GM19395 (cell line): ENCODE measurements at regions not wholly inside any gene's neighbourhood (a gene's known extent, or its start where the extent isn't known, plus 50 kb on each side); places are given as distances from the start of the nearest gene placed in this dataset.

Source experiments
- ATAC-seq: cut with Tn5 transposase; IDR thresholded peaks from one replicate; pipeline ENCODE4 v1.9.1; 2021; ENCODE audit warnings: mild to moderate bottlenecking, moderate library complexity; ENCODE audit not compliant: unreplicated experiment

DNA sequence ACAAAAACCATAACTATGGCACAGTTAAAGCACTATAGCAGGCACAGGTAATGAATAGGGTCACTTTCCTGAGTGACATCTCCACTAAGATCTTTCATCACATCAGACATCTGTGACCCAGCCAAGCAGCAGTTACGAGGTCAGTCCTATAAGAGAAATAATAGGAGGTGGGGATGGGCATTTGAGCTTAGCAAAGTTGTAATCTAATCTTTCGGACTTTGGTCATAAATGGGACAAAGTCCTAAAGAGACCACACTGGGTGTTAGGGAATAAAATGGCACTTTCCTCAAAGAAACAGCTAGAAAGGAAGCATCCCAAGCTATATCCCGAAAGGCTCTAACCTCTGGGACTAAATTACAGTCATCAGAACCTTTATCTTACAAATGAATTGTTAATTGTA is 432.2 kb downstream of the PIK3R1 start:
- no peak for ATAC-seq

DNA sequence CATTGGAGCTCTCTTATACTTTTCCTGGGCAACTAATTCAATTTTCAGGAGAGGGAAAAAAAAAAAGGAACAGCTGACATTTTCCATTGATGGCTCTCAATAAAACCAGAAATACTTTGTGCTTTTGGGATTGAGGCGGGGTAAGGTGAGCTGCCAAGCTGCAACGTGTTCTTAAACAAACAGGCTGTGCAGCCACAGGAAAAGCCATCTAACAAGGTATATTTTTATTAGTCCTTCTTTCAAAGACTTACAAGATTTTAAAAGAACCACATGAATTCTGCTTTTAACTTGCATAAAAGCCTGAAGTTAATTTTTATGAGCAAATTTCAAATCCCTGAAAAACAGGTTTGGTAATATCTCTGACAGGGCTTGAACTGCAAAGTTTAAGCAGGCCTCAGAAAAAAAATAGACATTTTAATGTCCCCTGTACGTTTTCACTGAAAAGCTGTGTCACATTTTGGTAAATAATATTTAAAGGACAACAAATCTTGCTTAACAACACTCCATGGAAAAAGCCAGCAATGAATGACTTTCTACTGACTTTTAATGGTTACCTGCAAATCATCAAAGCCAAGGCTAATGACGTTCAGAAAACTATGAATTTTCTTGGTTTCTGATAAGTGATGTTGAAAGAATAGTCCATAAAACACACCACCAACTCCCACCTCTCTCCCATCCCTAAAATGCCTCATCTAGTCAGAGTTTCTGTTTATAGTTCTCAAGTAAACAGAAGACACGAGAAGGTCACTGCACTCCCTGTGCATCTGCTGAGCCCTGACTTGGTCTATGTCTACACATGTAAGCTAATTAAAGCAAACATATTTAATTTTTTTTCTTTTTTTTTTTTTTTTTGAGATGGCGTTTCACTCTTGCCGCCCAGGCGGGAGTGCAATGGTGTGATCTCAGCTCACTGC is 433.6 kb downstream of the PIK3R1 start:
- ATAC-seq: no peak

DNA sequence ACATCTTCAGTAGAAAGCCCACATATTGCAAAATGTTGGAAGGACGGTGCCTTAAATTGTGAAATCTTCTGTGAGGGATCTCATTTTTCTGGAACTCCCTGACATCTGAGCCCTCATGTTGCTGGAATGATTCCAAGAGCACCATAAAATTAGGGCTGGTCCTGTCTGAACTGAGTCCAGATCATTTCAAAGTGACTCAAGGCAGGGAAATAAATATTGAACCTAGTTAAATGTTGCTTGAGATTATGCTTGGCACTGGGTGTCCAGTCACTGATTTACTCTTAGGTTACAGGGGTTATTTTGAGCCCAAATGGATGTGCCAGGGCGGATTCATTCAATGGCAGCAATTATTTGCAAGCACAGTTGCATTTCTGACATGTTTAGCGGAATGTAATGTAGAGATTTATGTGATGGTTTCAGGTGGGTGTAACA is 437.0 kb downstream of the PIK3R1 start:
- ATAC-seq: no peak

DNA sequence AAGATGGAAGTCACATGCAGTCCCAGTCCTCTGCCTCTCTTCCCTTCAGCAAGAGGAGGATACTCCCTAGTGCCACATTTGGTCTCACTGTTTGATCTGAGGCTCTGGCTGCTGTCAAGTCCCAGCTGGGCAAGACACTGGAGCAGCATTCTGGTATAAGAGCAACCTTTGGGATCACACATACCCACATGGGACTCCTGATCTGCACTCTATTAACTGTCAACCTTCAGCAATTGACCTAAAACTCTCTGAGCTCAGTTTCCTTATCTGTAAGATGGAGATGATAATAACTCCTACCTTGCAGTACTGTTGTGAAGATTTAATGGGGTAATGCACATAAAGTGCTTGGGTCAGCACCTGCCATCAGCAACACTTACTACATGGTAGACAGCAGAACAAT is 437.9 kb downstream of the PIK3R1 start:
- no peak for ATAC-seq

DNA sequence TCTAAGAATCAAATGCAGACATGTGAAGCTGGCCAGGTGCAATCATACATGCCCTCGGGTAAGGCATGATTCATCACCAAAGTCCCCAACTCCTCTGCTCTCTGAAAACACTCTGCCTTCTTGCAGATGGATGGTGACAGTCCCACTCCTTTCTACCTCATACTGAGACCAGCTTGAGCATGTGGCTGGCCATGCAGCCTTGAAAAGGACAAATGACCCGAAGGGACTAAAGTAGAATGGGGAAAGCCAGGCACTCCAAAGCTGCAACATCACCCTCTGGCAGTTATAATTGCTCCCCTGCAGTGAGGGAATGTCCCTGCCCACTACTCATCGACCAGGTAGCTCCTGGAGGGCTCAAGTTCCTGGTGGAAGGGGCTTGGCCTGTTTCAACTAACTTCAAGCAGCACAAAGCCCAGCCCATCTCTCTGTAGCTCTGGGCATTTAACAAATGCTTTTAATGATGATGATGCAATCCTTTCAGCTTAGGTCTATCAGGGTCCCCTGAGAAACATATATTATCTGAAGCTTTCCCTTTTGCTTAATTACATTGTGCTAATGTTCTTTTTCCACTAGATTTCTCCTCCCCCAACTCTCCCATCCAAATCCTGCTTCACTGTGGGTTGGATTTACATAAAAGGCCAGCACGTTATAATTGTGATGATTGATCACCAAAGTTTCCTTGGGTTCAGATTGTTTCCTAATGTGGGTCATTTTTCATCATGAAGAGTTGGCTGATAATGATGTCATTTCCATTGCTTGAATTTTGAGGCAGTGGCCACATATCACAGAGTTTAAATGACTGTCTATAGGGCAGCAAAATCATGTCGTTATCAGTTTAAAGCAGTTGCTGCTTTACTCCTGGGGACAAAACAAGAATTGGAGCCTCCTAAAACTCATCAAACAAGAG is 436.5 kb upstream of the SLC30A5 start:
- no peak for ATAC-seq

DNA sequence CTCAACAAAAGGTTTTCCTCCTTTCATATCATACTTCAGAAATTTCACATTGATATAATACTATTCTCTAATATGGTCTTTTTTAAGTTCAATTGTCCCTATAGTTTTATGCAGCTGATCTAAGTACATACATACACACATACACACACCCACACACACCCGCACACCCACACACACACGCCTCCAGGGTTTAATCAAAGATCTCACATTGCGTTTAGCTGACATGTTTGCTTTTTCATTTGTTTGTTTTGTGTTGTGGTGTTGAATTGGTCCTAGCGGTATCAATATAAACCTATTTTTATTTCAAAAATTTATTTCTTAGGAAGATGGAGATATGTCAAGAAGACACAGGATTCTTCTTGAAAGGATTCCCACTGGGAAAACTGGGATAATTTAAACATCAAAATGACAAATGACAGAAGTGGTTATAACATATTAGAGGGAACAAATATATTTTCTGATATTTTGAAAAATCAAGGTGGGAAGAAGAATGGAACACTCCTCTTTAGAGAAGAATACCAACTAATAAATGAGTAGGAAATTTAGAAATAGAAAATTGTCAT is 434.9 kb upstream of the SLC30A5 start:
- no peak for ATAC-seq

DNA sequence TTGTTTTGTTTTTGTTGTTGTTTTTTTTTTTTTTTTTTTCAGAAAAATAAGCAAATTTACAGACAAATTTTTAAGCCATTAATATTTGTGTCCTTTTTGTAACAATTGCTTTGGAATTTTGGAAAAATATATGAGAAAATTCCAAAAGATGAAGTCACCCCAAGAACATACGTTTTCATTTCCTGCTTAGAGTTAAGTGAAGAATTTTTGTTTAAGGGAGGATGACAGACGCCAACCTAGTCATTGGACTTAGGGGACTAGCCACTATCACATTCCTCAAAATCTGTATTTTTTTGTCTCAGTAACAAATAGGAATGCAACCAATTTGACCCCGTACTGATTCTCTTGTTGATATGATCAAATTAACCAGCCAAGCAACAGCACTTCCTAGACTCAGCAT is 433.9 kb upstream of the SLC30A5 start:
- no peak for ATAC-seq

DNA sequence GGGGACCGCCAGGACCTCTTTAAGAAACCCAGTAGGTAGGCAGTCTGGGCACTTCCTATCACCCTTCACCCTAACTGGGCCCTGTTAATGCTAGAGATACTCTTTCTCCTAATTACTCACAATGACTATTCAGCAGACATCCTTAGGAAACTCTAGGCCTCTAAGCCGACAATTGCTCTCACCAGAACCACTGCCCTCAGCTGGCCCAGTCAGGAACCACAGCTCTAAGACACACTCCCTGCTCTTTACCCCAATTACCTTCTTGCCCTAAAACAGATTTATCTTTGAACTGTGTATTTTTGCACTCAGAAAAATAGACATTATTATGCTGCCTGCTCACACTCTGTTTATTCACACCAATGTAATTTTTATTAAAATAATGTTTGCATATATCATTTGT is 432.6 kb upstream of the SLC30A5 start:
- peak; percentile 58 for ATAC-seq

DNA sequence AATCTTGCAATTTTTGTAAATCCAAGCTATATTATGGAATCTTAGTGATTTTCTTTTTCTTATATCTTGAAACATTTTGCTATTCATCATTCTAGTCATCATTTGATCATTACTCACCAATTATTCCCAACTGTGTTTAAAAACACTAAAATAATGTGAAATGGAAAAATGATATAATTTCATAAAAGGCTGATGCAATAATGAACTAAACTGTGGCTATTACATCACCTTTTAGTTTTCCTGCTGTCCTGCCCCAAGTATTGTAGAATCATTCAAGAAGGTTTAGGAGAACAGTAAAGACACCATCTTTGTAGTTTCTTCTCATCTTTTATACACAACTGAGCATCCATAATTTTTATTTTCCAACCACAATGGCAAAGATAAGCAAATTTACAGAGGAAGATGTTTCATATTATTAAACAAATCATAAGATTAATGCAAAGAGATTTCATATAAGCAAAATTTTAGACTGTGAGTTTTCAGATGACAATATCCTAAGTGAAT is 431.0 kb upstream of the SLC30A5 start:
- ATAC-seq: no peak

DNA sequence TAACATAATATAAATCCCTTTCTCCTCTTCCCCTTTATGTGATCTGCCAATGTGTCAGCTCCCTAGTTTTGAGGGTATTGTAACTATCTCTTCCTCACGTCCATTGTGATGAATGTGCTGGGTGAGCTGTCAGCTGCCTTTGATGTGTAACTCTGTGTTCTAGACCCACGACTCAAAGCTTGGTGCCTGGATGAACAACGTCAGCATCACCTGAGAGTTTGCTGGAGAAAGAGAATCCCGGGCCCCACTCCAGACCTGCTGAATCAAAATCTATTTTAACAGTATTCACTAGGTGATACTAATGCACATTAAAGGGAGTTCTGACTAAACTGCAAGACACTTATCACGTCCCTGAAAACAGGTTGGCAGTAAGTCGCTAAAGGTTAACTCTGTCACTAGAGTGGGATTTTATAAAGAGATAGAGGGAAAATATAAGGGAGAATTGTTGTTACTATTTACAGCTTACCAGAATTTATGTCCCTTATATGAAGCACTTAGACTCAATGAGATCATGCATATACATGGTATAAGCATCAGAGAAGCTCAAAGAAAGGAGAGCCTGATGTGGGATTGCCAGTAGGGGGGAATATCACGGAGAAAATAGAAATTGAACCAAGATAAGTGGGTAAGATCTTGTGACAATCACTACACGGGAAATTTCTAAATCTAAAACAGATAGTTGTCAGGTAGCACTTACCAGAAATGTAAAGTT is 423.8 kb upstream of the SLC30A5 start:
- no peak for ATAC-seq

DNA sequence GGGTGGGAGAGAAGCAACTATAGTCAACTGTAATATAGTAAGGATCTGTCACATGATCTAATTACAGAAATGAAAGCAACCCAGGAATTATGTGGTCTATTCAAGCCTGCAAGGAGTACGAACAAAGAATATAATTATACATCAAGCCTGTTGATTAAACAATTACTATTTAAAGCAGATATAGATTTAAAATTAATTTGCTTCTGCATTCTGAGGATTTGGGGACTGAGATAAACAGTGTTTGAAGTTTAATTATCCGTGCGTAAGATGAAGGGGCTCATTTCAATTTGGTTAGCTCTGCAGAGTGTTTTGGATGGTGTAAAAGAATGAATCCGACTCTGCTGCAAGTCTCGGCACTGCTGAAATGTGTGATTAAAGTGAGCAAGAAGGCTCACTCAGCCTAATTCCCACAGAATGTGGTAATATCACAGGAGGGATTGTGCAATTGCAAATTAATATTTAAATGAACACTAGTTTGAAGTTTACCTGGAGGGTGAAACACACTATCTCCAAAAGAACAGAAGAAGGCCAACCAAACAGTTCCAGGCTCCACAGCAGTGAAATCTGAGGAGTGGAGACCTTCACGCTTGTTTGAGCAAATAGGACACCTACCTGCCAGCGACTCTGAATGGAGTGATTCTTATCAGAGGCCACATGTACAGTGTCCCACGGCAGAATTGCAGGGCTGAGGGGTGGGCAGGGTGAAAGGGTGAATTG is 420.6 kb upstream of the SLC30A5 start:
- no peak for ATAC-seq

DNA sequence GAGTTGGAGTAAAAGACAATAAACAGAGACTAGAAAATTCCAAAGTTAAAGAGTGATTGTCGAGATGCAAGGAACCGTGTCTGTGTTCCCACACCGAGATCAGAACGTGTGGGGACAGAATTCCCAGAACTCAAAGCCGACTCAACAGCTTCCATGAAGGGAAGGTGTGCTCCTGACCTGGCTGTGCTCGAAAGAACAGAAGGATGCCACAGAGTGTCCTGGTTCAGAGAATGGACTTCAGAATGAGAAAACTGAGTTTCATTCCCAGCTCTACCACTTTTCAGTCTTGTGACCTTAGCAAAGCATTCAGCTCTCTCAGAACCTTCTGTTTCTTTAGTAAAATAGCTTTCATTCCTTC is 420.0 kb upstream of the SLC30A5 start:
- ATAC-seq: no peak

DNA sequence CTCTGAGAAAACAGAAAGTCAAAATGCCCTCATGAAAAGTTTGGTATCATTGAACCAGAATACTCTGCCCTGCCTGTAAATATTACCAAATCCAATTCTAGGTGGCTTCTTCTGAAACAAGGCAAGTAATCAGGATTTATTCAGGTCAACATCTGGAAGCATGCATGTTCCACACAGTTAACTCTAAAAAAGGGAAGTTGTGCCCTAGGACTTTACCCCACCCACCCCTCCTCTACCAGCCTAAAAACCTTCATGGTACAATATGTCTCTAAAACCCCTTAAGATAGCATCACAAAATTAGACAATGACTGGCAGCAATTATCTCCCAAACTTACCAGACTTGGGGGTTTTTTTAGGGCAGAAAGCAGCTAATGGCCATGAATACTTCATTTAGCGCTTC is 414.8 kb upstream of the SLC30A5 start:
- ATAC-seq: no peak

DNA sequence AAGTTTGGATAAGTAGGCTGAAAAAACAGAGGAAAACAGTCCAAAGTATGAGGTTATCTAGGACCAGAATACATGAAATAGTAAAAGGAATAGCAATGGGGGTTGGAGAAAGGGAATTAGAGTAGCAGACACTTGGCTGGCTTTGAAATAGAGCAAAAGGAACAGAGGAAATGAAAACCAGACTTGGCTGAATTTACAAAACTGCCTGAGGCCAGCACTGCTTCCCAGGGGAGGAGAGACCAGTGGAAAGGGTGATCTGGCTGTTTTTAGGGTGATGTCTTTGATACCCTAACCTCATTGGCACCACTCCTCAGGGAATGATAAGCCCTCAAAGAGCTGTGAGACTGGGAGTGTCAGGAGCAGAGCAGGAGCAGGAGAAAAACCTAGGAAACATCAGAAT is 413.4 kb upstream of the SLC30A5 start:
- ATAC-seq: no peak

DNA sequence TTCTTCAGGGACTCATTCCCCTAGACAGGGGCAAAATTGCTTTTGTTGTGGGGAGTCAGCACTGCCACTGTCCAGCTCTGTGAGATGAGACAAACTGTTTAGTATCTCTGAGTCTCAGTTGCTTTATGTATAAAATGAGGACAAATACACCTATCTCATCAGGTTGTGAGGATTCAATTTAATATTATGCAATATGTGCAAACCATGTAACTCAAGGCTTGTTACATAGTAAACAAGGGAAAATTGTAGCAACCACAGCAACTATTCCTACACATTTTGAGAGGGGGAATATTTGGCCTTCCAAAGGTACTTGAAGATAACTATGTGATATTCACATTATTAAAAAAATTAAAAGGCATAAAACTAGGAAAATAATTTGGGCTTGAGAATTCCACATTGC is 411.9 kb upstream of the SLC30A5 start:
- ATAC-seq: no peak

DNA sequence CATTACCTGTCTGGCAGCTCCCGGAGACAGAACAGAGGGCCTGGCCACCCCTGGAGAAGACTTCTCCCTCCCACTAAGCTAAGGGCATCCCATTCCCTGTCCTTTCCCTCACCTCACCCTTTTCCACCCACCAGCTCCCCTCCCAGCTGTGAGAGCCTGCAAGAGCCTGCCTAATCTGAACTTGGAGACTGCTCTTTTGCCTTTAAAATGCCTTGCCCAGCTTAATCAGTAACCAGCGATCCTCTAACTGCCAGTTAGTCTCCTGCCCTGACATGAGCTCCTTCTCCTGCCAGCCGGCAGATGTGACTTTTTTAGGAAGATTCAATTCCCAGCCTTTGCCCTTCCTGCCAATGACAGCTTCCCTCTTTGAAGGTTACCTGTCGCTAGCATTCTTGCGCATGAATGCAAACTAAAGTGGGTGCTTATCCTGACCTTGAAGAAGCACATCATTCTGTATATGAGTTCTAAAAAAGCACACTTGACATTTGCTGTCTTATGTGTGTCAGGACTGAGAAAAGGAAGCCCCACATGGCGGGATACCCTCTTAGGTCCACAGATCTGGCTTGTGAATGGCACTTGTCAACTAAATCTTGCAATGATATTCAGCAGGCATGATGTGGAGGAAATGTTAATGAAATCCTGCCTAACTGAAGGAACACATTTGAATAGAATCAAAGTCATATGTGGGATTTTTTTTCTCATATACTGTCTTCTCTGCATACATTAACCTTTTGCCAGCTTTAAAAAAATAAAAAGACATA is 411.2 kb upstream of the SLC30A5 start:
- no peak for ATAC-seq

DNA sequence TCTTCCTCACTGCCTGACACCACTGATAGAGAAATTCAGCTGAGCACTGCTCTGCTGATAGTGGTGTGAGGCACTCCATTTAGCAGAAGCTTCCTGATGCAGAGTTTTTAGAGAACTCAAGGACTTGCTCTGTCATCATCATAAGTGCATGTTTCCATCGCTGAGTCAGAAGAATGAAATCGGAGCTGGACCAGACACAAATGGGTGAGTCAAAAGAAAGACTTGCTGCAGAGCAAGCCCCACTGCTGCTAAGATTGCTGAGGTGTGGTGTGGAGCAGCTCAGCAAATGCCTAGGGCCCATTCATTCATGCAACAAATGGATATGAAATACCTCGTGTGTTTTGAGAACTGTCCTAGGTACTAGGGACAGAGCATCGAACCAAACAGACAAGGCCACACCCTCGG is 410.2 kb upstream of the SLC30A5 start:
- ATAC-seq: no peak

DNA sequence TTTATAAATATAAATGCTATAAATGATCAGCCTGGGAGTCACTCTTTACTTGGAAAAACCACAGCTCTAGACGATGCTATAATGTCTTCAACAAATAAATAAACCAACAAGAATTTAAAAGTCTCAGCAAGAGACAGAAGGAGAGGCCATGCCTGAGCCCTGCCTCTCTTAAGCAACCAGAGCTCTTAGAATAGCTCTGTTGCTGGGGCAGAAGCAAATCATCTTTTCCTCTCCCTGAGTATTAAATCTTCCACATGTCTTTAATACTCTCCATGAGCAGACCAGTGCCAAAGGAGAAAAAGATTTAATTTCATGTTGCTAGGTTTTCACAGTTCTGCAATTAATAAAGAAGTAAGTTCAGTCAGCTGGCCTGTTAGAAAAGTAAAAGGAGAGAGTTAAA is 408.0 kb upstream of the SLC30A5 start:
- ATAC-seq: no peak

DNA sequence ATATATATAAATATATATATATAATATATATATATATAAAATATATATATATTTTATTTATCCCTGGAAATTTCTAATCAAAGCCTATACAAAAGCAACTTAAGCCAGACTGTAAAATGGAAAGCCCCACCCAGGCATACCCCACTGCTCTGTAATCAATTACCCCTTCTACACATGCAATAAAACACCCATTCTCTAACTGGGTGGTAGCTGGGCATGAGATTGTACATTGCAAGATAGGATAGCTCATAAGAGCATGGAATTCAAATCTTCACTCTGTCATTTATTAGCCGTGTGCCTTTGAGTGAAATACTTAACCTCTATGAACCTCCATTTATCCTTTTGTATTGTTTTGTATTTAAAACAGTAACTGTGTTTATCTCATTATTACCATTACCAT is 405.3 kb upstream of the SLC30A5 start:
- no peak for ATAC-seq
